ENCODE measurements at regions not wholly inside any gene's neighbourhood (a gene's known extent, or its start where the extent isn't known, plus 50 kb on each side); places are given as distances from the start of the nearest gene placed in this dataset.
A peak's percentile ranks its signal among the peaks of the same experiment; 100 is the strongest.

- peak; percentile 23; the same call in 1 of the 2 replicates for TF ChIP-seq MAFF (IDR thresholded peaks at IDR 0.05; ENCODE audit: low read depth, low read length)
- TF ChIP-seq THAP11 (CRISPR knock-in tag; IDR thresholded peaks at IDR 0.05): peak; percentile 73
- no peak for TF ChIP-seq ZNF547 (CRISPR knock-in tag; IDR thresholded peaks at IDR 0.05)
- peak; percentile 96 for TF ChIP-seq TCF7 (IDR thresholded peaks at IDR 0.05; ENCODE audit: low read depth)
- TF ChIP-seq KIAA2018 (CRISPR knock-in tag; IDR thresholded peaks at IDR 0.05; ENCODE audit: borderline replicate concordance): no peak
- TF ChIP-seq SNAPC5 (CRISPR knock-in tag; IDR thresholded peaks at IDR 0.05; ENCODE audit: borderline replicate concordance): 0 out of 2 replicates have a peak, but pooled peaks have one; percentile 58
- TF ChIP-seq ZGPAT (CRISPR knock-in tag; IDR thresholded peaks at IDR 0.05): peak; percentile 99
- TF ChIP-seq ZNF878 (CRISPR knock-in tag; IDR thresholded peaks at IDR 0.05): peak; percentile 92
- peak; percentile 33; the same call in 1 of the 2 replicates for TF ChIP-seq ARID4A (CRISPR knock-in tag; IDR thresholded peaks at IDR 0.05; ENCODE audit: borderline replicate concordance)
- peak; percentile 55; the same call in 1 of the 2 replicates for TF ChIP-seq IRF9 (CRISPR knock-in tag; IDR thresholded peaks at IDR 0.05; ENCODE audit: borderline replicate concordance)
- TF ChIP-seq ETV5 (CRISPR knock-in tag; IDR thresholded peaks at IDR 0.05; ENCODE audit: borderline replicate concordance): 0 out of 2 replicates have a peak, but pooled peaks have one; percentile 15
- peak; percentile 86; the same call in 1 of the 2 replicates for TF ChIP-seq ZNF350 (CRISPR knock-in tag; IDR thresholded peaks at IDR 0.05; ENCODE audit: borderline replicate concordance, low read depth)
- no peak for TF ChIP-seq MBNL3 (CRISPR knock-in tag; conservative IDR thresholded peaks at IDR 0.05)
These were observed 152.4 kb upstream of the COL21A1 start (continued) for GRCh38 chr6:56399672-56400263.

Measured in HepG2 (cell line).